Tibial artery (tissue), 4 donors: ENCODE measurements at regions not wholly inside any gene's neighbourhood (a gene's known extent, or its start where the extent isn't known, plus 50 kb on each side); places are given as distances from the start of the nearest gene placed in this dataset.

ENCODE experiments used
- DNase-seq, 2 donors: peaks; one replicate each; pipeline ENCODE4 v3.0.0-alpha.2; 2019
- H3K27ac ChIP-seq, 2 donors: fragments of 200-600 bp; sonication (generic) in 1 of 2; 1 replicate in 1 of 2; 2 replicates in 1 of 2; pipeline ENCODE4 v1.5.1; 2018 to 2019; ENCODE audit warnings: mild to moderate bottlenecking in 1 of 2
- H3K27me3 ChIP-seq, 2 donors: fragments of 200-600 bp; sonication (generic) in 1 of 2; one replicate each; pipeline versions ENCODE4 v1.5.1 to v1.6.0; 2016 to 2019
- H3K36me3 ChIP-seq, 3 donors: fragments of 200-600 bp; sonication (generic) in 2 of 3; one replicate each; pipeline ENCODE4 v1.5.1; 2016 to 2019; ENCODE audit warnings: mild to moderate bottlenecking in 2 of 3
- H3K4me1 ChIP-seq, 4 donors: fragments of 200-600 bp; sonication (generic) in 2 of 4; 1 replicate in 3 of 4; 2 replicates in 1 of 4; pipeline ENCODE4 v1.5.1; 2016 to 2019
- H3K4me3 ChIP-seq, 2 donors: fragments of 200-600 bp; sonication (generic) in 1 of 2; 1 replicate in 1 of 2; 2 replicates in 1 of 2; pipeline ENCODE4 v1.5.1; 2018 to 2019; ENCODE audit warnings: mild to moderate bottlenecking in 2 of 2
- H3K9me3 ChIP-seq, 3 donors: fragments of 200-600 bp; sonication (generic) in 1 of 3; one replicate each; pipeline ENCODE4 v1.5.1; 2016 to 2019
- intact Hi-C: fragments of 100-400 bp; cut with DNase I; formaldehyde crosslinking; loops from one replicate; pipeline ENCODE4 v1.15.0; 2023; ENCODE audit warnings: low total_unique reads
- TF ChIP-seq, protein P1 (sequence below), 2 experiments: fragments of 200-600 bp in 1 of 2; fragments of 450-650 bp in 1 of 2; IDR thresholded peaks; one replicate each; pipeline ENCODE4 v1.5.1; 2017 to 2019; ENCODE audit warnings: antibody characterized with exemption in 2 of 2, mild to moderate bottlenecking in 1 of 2, moderate library complexity in 1 of 2

DNA sequence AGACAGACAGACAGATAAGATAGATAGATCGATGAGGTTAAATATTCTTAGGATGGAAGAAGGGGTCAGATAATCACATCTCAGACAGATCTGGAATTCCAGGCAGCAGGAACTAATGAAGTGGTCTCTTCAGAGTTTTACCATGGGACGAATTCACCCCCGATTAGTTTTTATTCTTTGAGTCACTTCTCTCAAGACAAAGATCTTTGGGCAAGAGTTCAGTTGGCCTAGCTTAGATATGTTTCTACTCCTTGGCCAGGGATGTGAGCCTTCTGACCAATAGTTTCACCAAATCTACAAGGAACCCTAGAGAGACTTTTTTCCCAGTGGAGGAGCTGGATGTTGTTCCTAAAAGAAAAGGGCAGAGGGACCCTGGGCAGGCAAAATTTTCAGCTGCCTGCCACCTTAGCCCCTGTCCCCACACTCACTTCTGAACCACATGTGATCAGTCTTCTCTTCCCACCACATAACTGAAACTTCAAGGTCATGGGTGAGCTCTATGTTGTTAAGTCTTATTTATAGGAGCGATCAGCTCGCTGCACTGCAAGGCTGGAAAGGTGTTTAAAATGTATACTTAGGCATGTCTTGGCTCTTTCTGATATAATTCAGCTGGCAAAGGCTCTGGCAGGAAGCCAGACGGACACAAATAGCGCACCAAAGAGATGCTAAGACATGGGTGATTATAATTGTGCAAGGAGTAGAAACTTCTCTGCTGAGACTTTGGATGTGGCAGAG, 132.9 kb downstream of the PALM2AKAP2 start:
- peaks cover 0 to 47% (median 16%) of the 10 kb centered on the region in 4 donors for H3K4me1 ChIP-seq
- H3K27ac ChIP-seq: peak overlapping the region; percentile 38 to 53
- no peaks in the 10 kb centered on the region for H3K9me3 ChIP-seq
- intact Hi-C loops: no loop called here
- H3K36me3 ChIP-seq: no peaks in the 10 kb centered on the region
- H3K27me3 ChIP-seq: no peaks in the 10 kb centered on the region
- no peak overlapping the region for H3K4me3 ChIP-seq
- TF ChIP-seq, protein P1, sequence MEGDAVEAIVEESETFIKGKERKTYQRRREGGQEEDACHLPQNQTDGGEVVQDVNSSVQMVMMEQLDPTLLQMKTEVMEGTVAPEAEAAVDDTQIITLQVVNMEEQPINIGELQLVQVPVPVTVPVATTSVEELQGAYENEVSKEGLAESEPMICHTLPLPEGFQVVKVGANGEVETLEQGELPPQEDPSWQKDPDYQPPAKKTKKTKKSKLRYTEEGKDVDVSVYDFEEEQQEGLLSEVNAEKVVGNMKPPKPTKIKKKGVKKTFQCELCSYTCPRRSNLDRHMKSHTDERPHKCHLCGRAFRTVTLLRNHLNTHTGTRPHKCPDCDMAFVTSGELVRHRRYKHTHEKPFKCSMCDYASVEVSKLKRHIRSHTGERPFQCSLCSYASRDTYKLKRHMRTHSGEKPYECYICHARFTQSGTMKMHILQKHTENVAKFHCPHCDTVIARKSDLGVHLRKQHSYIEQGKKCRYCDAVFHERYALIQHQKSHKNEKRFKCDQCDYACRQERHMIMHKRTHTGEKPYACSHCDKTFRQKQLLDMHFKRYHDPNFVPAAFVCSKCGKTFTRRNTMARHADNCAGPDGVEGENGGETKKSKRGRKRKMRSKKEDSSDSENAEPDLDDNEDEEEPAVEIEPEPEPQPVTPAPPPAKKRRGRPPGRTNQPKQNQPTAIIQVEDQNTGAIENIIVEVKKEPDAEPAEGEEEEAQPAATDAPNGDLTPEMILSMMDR (IDR thresholded peaks at IDR 0.05): no peak
- no peak for DNase-seq

DNA sequence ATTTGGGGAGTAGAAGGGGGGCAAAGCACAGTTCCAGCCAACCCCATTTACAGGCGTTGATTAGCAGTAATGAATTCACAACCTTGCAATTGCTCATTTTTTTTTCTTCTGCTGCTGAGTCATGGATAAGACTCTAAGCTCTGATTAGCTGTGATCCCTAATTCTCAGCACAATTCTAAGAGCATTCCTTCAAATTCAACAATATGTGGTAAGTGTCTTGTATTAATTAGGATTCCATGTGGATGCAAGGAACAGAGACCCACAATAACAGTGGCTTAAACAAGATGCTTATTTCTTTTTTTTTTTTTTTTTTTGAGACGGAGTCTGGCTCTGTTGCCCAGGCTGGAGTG, 133.4 kb downstream of the PALM2AKAP2 start:
- intact Hi-C loops: no loop called here
- H3K27me3 ChIP-seq: no peaks in the 10 kb centered on the region
- TF ChIP-seq, protein P1 (IDR thresholded peaks at IDR 0.05): no peak
- H3K27ac ChIP-seq: peak overlapping the region in 1 of 2 donors; percentile 53
- DNase-seq: no peak
- peaks cover 0 to 52% (median 21%) of the 10 kb centered on the region in 4 donors for H3K4me1 ChIP-seq
- H3K4me3 ChIP-seq: no peak overlapping the region
- no peaks in the 10 kb centered on the region for H3K36me3 ChIP-seq
- no peaks in the 10 kb centered on the region for H3K9me3 ChIP-seq

DNA sequence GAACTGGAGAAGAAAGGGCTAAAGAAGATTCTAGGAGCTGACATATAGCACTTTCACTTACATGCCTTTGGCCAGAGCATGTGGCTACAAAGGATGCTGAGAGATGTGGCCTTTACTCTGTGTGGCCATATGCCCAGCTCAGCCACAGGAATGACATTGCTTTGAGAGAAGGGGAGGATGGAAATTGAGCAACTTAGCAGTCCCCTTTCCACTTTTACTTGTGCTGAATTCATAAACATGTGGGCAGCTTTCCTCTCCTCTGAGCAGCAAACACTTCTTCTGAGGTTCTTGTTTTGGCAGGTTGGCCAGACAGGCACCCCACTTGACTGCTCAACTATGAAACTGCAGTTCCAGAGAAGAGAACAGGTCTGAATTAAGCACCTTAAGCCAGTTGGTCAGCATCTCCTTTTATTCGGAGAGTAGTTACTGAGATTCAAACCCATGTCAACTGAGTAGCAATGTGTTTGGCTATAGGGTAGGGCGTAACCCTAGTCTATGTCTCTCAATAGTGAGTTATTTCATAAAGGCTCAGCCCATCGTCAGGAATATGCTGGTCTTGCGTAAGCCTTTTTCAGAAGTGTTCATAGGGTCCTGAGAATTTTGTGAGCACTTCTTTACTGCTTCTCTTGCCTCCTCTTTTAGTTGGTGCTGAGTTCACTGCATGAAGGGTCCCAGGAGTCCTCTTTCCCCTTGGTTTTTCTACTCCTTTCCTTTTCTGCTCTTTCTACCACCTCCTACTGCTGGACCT, 134.5 kb downstream of the PALM2AKAP2 start:
- no peaks in the 10 kb centered on the region for H3K9me3 ChIP-seq
- intact Hi-C loops: no loop called here
- H3K4me1 ChIP-seq: peaks cover 0 to 60% (median 25%) of the 10 kb centered on the region in 4 donors
- no peak for DNase-seq
- no peak overlapping the region for H3K4me3 ChIP-seq
- H3K27me3 ChIP-seq: no peaks in the 10 kb centered on the region
- H3K27ac ChIP-seq: no peak overlapping the region
- no peaks in the 10 kb centered on the region for H3K36me3 ChIP-seq
- TF ChIP-seq, protein P1 (IDR thresholded peaks at IDR 0.05): no peak

DNA sequence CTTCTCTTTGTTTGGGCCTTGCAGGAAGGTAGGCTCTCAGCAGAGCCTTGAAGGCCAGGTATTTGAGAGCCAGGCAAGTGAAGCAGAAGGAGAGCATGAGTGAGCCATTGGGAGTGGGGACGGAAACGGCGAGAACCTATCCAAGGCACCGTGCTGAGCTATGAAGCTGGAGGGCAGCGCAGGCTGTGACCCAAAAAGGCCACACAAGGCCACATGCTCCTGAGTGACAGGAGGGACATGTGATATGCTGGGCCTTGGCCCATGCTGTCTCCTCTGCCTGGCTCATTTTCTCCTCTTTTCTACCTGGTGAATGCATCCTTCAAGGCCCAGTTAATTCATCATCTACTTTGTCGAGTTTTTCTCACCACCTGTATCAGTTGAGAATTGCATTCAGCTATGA, 136.3 kb downstream of the PALM2AKAP2 start:
- no peaks in the 10 kb centered on the region for H3K27me3 ChIP-seq
- intact Hi-C loops: no loop called here
- H3K4me1 ChIP-seq: peaks cover 0 to 52% (median 23%) of the 10 kb centered on the region in 4 donors
- DNase-seq: no peak
- TF ChIP-seq, protein P1 (IDR thresholded peaks at IDR 0.05): no peak
- H3K9me3 ChIP-seq: no peaks in the 10 kb centered on the region
- no peak overlapping the region for H3K4me3 ChIP-seq
- H3K36me3 ChIP-seq: no peaks in the 10 kb centered on the region
- H3K27ac ChIP-seq: no peak overlapping the region

DNA sequence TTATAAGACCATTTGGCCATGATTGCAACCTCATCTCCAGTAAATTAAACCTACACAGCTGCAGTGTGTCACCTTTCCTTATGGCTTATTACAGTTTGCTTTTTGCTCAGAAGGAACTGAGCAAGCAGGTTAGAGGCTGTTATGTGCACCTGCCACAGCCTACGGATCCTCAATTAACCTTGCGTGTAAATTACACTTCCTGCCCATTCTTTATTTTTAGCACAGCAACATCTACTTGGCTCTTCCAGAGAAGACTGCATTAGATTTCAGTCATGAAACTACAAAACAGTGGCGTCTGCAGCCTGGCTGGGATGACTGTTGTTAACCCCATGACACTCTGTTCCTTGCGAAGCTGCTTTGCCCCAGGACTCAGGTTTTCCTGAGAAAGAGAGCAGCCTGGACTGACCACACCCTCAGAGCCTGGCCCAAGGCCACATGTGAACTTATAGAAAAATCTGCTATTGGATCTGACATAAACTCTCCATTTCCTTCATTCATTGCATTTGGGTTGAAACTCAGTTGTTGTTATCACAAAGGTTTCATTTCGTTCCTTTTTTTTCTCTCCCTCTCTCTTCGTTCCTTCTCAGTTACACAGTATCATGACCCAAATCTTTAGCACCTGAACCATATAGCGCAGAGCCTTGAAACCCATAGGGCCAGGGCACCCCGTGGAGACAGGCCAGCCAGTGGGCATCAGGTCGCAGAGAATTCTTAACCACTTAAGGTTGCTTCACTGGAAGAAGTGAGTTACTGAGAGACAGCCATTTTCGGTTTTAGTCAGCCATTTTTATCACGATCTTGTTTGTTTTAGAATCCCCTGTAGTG, 138.6 kb downstream of the PALM2AKAP2 start:
- intact Hi-C loops: no loop called here
- Histone ChIP-seq H3K9me3 (no peaks in the 10 kb centered on the region), H3K4me3 (no peak overlapping the region), H3K36me3 (peaks cover 0 to 4% (median under 1%) of the 10 kb centered on the region in 3 donors), H3K27ac (no peak overlapping the region), H3K4me1 (peaks cover 0 to 31% (median 15%) of the 10 kb centered on the region in 4 donors), H3K27me3 (no peaks in the 10 kb centered on the region)
- TF ChIP-seq, protein P1 (IDR thresholded peaks at IDR 0.05): no peak
- no peak for DNase-seq
